SH-SY5Y (cell line): ENCODE measurements at regions not wholly inside any gene's neighbourhood (a gene's known extent, or its start where the extent isn't known, plus 50 kb on each side); places are given as distances from the start of the nearest gene placed in this dataset.

ENCODE experiments used
- GATA2 ChIP-seq: IDR thresholded peaks from 2 replicates; pipeline ENCODE4 v1.6.1; 2011; ENCODE audit warnings: mild to moderate bottlenecking, low read depth, low read length
- GATA3 ChIP-seq: IDR thresholded peaks from 2 replicates; pipeline ENCODE4 v1.6.1; 2011; ENCODE audit warnings: low read depth, mild to moderate bottlenecking, low read length, moderate library complexity

- no peak for TF ChIP-seq GATA2
- TF ChIP-seq GATA3, result no peak
These were observed 904.3 kb upstream of the CDH8 start for GRCh38 chr16:62940569-62940968.
